ENCODE measurements at regions not wholly inside any gene's neighbourhood (a gene's known extent, or its start where the extent isn't known, plus 50 kb on each side); places are given as distances from the start of the nearest gene placed in this dataset.

- H3K27me3 Mint-ChIP-seq: peaks cover 21% of the 10 kb centered on the region
- no peaks in the 10 kb centered on the region for H3K9me3 Mint-ChIP-seq (ENCODE audit: low read depth)
- no peaks in the 10 kb centered on the region for H3K4me1 Mint-ChIP-seq (ENCODE audit: low read depth)
- H3K36me3 Mint-ChIP-seq (ENCODE audit: insufficient read depth): no peaks in the 10 kb centered on the region
- no peak overlapping the region for H3K4me3 Mint-ChIP-seq (ENCODE audit: low read depth)
- H3K27ac Mint-ChIP-seq: no peak overlapping the region
- DNase-seq (ENCODE audit: low spot score, unreplicated experiment): no peak
- TF ChIP-seq CTCF (IDR thresholded peaks at IDR 0.05; ENCODE audit: unreplicated experiment): no peak
Measured at GRCh38 chr7:26547156-26547555, 255.5 kb downstream of the SNX10 start.

GRCh38 chr7:26549281-26549944, 257.8 kb downstream of the SNX10 start:
- Mint-ChIP-seq H3K36me3 (ENCODE audit: insufficient read depth) (no peaks in the 10 kb centered on the region), H3K4me3 (ENCODE audit: low read depth) (no peak overlapping the region), H3K9me3 (ENCODE audit: low read depth) (no peaks in the 10 kb centered on the region), H3K27me3 (peaks cover 18% of the 10 kb centered on the region), H3K4me1 (ENCODE audit: low read depth) (no peaks in the 10 kb centered on the region), H3K27ac (no peak overlapping the region)
- no peak for TF ChIP-seq CTCF (IDR thresholded peaks at IDR 0.05; ENCODE audit: unreplicated experiment)
- DNase-seq (ENCODE audit: low spot score, unreplicated experiment): no peak

- Mint-ChIP-seq H3K36me3 (ENCODE audit: insufficient read depth) (no peaks in the 10 kb centered on the region), H3K27me3 (peaks cover 12% of the 10 kb centered on the region), H3K4me3 (ENCODE audit: low read depth) (no peak overlapping the region), H3K9me3 (ENCODE audit: low read depth) (no peaks in the 10 kb centered on the region), H3K27ac (no peak overlapping the region), H3K4me1 (ENCODE audit: low read depth) (no peaks in the 10 kb centered on the region)
- DNase-seq (ENCODE audit: low spot score, unreplicated experiment): no peak
- no peak for TF ChIP-seq CTCF (IDR thresholded peaks at IDR 0.05; ENCODE audit: unreplicated experiment)
Measured at GRCh38 chr7:26550492-26550891, 258.8 kb downstream of the SNX10 start.

GRCh38 chr7:26551740-26552139, 260.1 kb downstream of the SNX10 start:
- Mint-ChIP-seq H3K9me3 (ENCODE audit: low read depth) (no peaks in the 10 kb centered on the region), H3K27me3 (peaks cover 15% of the 10 kb centered on the region), H3K4me1 (ENCODE audit: low read depth) (no peaks in the 10 kb centered on the region), H3K36me3 (ENCODE audit: insufficient read depth) (no peaks in the 10 kb centered on the region), H3K4me3 (ENCODE audit: low read depth) (no peak overlapping the region), H3K27ac (no peak overlapping the region)
- DNase-seq (ENCODE audit: low spot score, unreplicated experiment): no peak
- no peak for TF ChIP-seq CTCF (IDR thresholded peaks at IDR 0.05; ENCODE audit: unreplicated experiment)

GRCh38 chr7:26553128-26553527, 261.5 kb downstream of the SNX10 start:
- no peak for DNase-seq (ENCODE audit: low spot score, unreplicated experiment)
- H3K27ac Mint-ChIP-seq: no peak overlapping the region
- peaks cover 15% of the 10 kb centered on the region for H3K27me3 Mint-ChIP-seq
- no peaks in the 10 kb centered on the region for H3K9me3 Mint-ChIP-seq (ENCODE audit: low read depth)
- H3K4me1 Mint-ChIP-seq (ENCODE audit: low read depth): no peaks in the 10 kb centered on the region
- H3K4me3 Mint-ChIP-seq (ENCODE audit: low read depth): no peak overlapping the region
- no peaks in the 10 kb centered on the region for H3K36me3 Mint-ChIP-seq (ENCODE audit: insufficient read depth)
- no peak for TF ChIP-seq CTCF (IDR thresholded peaks at IDR 0.05; ENCODE audit: unreplicated experiment)

All from progenitor cell of endocrine pancreas (in vitro differentiated cells).